A549 (cell line): ENCODE measurements at regions not wholly inside any gene's neighbourhood (a gene's known extent, or its start where the extent isn't known, plus 50 kb on each side); places are given as distances from the start of the nearest gene placed in this dataset.

Source experiments
- ATAC-seq, 2 experiments: fragments of 200-7000 bp in 1 of 2; fragments of >200 bp in 1 of 2; cut with Nextera tagmentation in 1 of 2; cut with Tn5 transposase in 1 of 2; 3 replicates each; pipeline versions ENCODE4 v1.8.0 to v1.9.1; 2018 to 2020; ENCODE audit warnings: mild to moderate bottlenecking in 1 of 2, moderate library complexity in 1 of 2
- CTCF ChIA-PET: fragments of 300-600 bp; sonication (Branson Sonifier 250); formaldehyde crosslinking; extraction: SDS; loops from one replicate; lab custom pipeline; 2021; ENCODE audit warnings: antibody characterized with exemption, inconsistent platforms; lab: Yijun Ruan, JAX
- POLR2A ChIA-PET: fragments of 350-600 bp; formaldehyde crosslinking; extraction: SDS; loops from one replicate; lab custom pipeline; 2021; ENCODE audit warnings: antibody characterized with exemption, inconsistent platforms; lab: Yijun Ruan, JAX
- DNase-seq, 2 experiments: peaks; one replicate each; pipeline versions ENCODE4 v3.0.0 to v3.0.0-alpha.2; 2011 to 2016; ENCODE audit warnings: low read depth in 1 of 2, low spot score in 1 of 2
- FAIRE-seq: peaks from 2 replicates; lab custom pipeline; 2011; peaks lifted over from hg19 to GRCh38; lab: Jason Lieb, UNC
- H3K27ac ChIP-seq, 2 experiments: fragments of >200 bp; sonication (Bioruptor Twin); formaldehyde crosslinking; 3 replicates each; pipeline ENCODE4 v1.5.1; 2016 to 2017
- H3K4me1 ChIP-seq: fragments of >200 bp; sonication (Bioruptor Twin); formaldehyde crosslinking; 3 replicates; pipeline ENCODE4 v1.6.1; 2016
- H3K4me2 ChIP-seq: fragments of >200 bp; sonication (Bioruptor Twin); formaldehyde crosslinking; 3 replicates; pipeline ENCODE4 v1.6.1; 2016
- H3K4me3 ChIP-seq: fragments of >200 bp; sonication (Bioruptor Twin); formaldehyde crosslinking; 3 replicates; pipeline ENCODE4 v1.5.1; 2016
- H3K9me3 ChIP-seq: fragments of >200 bp; sonication (Bioruptor Twin); formaldehyde crosslinking; 3 replicates; pipeline ENCODE4 v1.6.1; 2016
- BHLHE40 ChIP-seq: IDR thresholded peaks from 2 replicates; pipeline ENCODE4 v1.6.1; 2012; ENCODE audit warnings: low read depth, low read length, inconsistent platforms
- CBX2 ChIP-seq: fragments of 200-600 bp; sonication (generic); IDR thresholded peaks from 2 replicates; pipeline ENCODE4 v1.6.1; 2016; ENCODE audit warnings: low read depth, mild to moderate bottlenecking, borderline replicate concordance
- EHMT2 ChIP-seq: fragments of 200-600 bp; sonication (generic); IDR thresholded peaks from 2 replicates; pipeline ENCODE4 v1.6.1; 2016; ENCODE audit warnings: antibody characterized with exemption, low read depth, mild to moderate bottlenecking, moderate library complexity
- EP300 ChIP-seq, 2 experiments: fragments of >200 bp; sonication (Bioruptor Twin); formaldehyde crosslinking; IDR thresholded peaks; 2 replicates in 1 of 2; 3 replicates in 1 of 2; pipeline ENCODE4 v1.6.1; 2016 to 2017
- ESRRA ChIP-seq: fragments of 150-350 bp; IDR thresholded peaks from 2 replicates; pipeline ENCODE4 v1.6.1; 2014; ENCODE audit warnings: mild to moderate bottlenecking, low read length, borderline replicate concordance
- FOSB ChIP-seq: fragments of 250-450 bp; sonication (Bioruptor Pico); IDR thresholded peaks from 2 replicates; pipeline ENCODE4 v1.5.0; 2020; ENCODE audit warnings: mild to moderate bottlenecking, moderate library complexity
- FOSL2 ChIP-seq, 2 experiments: fragments of 450-650 bp in 1 of 2; fragments of >200 bp in 1 of 2; sonication (Bioruptor Twin) in 1 of 2; formaldehyde crosslinking; IDR thresholded peaks; 2 replicates each; pipeline versions ENCODE4 v1.5.0 to v1.6.1; 2016 to 2020; ENCODE audit warnings: mild to moderate bottlenecking in 1 of 2, moderate library complexity in 1 of 2
- HEYL ChIP-seq: fragments of 250-450 bp; sonication (Bioruptor Pico); IDR thresholded peaks from 2 replicates; pipeline ENCODE4 v1.8.0; 2021; ENCODE audit warnings: mild to moderate bottlenecking, moderate library complexity
- HOXB13 ChIP-seq: fragments of 250-450 bp; sonication (Bioruptor Pico); IDR thresholded peaks from 2 replicates; pipeline ENCODE4 v1.5.0; 2020; ENCODE audit warnings: low read depth, mild to moderate bottlenecking, moderate library complexity
- JUNB ChIP-seq: fragments of >200 bp; sonication (Bioruptor Twin); formaldehyde crosslinking; IDR thresholded peaks from 2 replicates; pipeline ENCODE4 v1.6.1; 2016
- MAFK ChIP-seq: fragments of 450-650 bp; IDR thresholded peaks from 2 replicates; pipeline ENCODE4 v1.6.1; 2014; ENCODE audit not compliant: partially characterized antibody
- NFE2L2 ChIP-seq: fragments of 150-350 bp; conservative IDR thresholded peaks from 2 replicates; pipeline ENCODE4 v1.6.1; 2014; ENCODE audit warnings: low read length
- NPAS2 ChIP-seq: fragments of 250-450 bp; sonication (Bioruptor Pico); IDR thresholded peaks from 2 replicates; pipeline ENCODE4 v1.8.0; 2022; ENCODE audit warnings: mild to moderate bottlenecking, moderate library complexity, borderline replicate concordance
- POLR2AphosphoS2 ChIP-seq: conservative IDR thresholded peaks from 2 replicates; pipeline ENCODE4 v1.6.1; 2012; ENCODE audit warnings: low read length, improper control_type of control experiment, inconsistent platforms
- RCOR1 ChIP-seq: fragments of 150-350 bp; IDR thresholded peaks from 2 replicates; pipeline ENCODE4 v1.6.1; 2014; ENCODE audit warnings: antibody characterized with exemption, low read length, low read depth
- SMC3 ChIP-seq: fragments of >200 bp; sonication (Bioruptor Twin); formaldehyde crosslinking; IDR thresholded peaks from 3 replicates; pipeline ENCODE4 v1.6.1; 2018; ENCODE audit warnings: inconsistent platforms
- WGBS: methylation state at CpG from one replicate; pipeline ENCODE4 v1.1.6; 2017; ENCODE audit errors: missing lambda C conversion rate; 5-methylcytosine and 5-hydroxymethylcytosine counted together
- TF ChIP-seq, protein P1 (sequence below): fragments of 200-600 bp; sonication (generic); IDR thresholded peaks from 2 replicates; pipeline ENCODE4 v1.6.1; 2016; ENCODE audit warnings: antibody characterized with exemption, mild to moderate bottlenecking, moderate library complexity
- TF ChIP-seq, protein P2 (sequence below): fragments of 250-450 bp; sonication (Bioruptor Pico); IDR thresholded peaks from 2 replicates; pipeline ENCODE4 v1.5.0; 2021; ENCODE audit warnings: mild to moderate bottlenecking, moderate library complexity, borderline replicate concordance
- TF ChIP-seq, protein P3 (sequence below): fragments of >200 bp; sonication (Bioruptor Twin); formaldehyde crosslinking; IDR thresholded peaks from 3 replicates; pipeline ENCODE4 v1.6.1; 2016
- TF ChIP-seq, protein P4 (sequence below): fragments of 150-350 bp; IDR thresholded peaks from 2 replicates; pipeline ENCODE4 v1.6.1; 2014; ENCODE audit warnings: low read depth, mild to moderate bottlenecking, low read length
- TF ChIP-seq, protein P5 (sequence below): fragments of >200 bp; sonication (Bioruptor Twin); formaldehyde crosslinking; IDR thresholded peaks from 2 replicates; pipeline ENCODE4 v1.6.1; 2016

DNA sequence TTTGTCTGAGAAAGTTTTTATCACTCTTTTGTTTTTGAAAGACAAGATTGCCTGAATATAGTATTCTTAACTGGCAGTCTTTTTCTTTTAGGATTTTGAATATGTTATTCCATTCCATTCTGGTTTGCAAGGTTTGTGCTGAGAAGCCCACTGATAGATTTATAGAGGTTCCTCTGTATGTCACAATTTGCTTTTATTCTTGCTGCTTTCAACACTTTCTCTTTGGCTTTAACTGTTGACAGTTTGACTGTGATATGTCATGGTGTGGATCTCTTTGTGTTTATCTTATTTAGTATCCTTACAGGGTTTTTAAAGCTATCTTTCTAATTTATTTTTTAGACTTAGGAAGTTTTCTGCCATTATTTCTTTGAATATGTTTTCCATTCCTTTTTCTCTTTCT is 331.2 kb upstream of the ATP11B start:
- no peak for ATAC-seq
- POLR2A ChIA-PET: no interaction called here
- no peak for FAIRE-seq
- no peak overlapping the region for H3K27ac ChIP-seq
- TF ChIP-seq, protein P1, sequence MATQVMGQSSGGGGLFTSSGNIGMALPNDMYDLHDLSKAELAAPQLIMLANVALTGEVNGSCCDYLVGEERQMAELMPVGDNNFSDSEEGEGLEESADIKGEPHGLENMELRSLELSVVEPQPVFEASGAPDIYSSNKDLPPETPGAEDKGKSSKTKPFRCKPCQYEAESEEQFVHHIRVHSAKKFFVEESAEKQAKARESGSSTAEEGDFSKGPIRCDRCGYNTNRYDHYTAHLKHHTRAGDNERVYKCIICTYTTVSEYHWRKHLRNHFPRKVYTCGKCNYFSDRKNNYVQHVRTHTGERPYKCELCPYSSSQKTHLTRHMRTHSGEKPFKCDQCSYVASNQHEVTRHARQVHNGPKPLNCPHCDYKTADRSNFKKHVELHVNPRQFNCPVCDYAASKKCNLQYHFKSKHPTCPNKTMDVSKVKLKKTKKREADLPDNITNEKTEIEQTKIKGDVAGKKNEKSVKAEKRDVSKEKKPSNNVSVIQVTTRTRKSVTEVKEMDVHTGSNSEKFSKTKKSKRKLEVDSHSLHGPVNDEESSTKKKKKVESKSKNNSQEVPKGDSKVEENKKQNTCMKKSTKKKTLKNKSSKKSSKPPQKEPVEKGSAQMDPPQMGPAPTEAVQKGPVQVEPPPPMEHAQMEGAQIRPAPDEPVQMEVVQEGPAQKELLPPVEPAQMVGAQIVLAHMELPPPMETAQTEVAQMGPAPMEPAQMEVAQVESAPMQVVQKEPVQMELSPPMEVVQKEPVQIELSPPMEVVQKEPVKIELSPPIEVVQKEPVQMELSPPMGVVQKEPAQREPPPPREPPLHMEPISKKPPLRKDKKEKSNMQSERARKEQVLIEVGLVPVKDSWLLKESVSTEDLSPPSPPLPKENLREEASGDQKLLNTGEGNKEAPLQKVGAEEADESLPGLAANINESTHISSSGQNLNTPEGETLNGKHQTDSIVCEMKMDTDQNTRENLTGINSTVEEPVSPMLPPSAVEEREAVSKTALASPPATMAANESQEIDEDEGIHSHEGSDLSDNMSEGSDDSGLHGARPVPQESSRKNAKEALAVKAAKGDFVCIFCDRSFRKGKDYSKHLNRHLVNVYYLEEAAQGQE: no peak
- TF ChIP-seq NPAS2 (no peak), BHLHE40 (no peak), RCOR1 (no peak), MAFK (no peak), EP300 (IDR thresholded peaks at IDR 0.05) (no peak), FOSB (CRISPR knock-in tag) (no peak), FOSL2 (IDR thresholded peaks at IDR 0.05) (no peak), FOSL2 (CRISPR knock-in tag; IDR thresholded peaks at IDR 0.05) (no peak), SMC3 (no peak), HOXB13 (CRISPR knock-in tag) (no peak), CBX2 (no peak), HEYL (CRISPR knock-in tag) (no peak), EHMT2 (no peak), JUNB (no peak), ESRRA (no peak)
- TF ChIP-seq, protein P2, sequence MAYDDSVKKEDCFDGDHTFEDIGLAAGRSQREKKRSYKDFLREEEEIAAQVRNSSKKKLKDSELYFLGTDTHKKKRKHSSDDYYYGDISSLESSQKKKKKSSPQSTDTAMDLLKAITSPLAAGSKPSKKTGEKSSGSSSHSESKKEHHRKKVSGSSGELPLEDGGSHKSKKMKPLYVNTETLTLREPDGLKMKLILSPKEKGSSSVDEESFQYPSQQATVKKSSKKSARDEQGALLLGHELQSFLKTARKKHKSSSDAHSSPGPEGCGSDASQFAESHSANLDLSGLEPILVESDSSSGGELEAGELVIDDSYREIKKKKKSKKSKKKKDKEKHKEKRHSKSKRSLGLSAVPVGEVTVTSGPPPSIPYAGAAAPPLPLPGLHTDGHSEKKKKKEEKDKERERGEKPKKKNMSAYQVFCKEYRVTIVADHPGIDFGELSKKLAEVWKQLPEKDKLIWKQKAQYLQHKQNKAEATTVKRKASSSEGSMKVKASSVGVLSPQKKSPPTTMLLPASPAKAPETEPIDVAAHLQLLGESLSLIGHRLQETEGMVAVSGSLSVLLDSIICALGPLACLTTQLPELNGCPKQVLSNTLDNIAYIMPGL: no peak
- TF ChIP-seq, protein P3, sequence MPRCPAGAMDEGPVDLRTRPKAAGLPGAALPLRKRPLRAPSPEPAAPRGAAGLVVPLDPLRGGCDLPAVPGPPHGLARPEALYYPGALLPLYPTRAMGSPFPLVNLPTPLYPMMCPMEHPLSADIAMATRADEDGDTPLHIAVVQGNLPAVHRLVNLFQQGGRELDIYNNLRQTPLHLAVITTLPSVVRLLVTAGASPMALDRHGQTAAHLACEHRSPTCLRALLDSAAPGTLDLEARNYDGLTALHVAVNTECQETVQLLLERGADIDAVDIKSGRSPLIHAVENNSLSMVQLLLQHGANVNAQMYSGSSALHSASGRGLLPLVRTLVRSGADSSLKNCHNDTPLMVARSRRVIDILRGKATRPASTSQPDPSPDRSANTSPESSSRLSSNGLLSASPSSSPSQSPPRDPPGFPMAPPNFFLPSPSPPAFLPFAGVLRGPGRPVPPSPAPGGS: no peak
- TF ChIP-seq, protein P4, sequence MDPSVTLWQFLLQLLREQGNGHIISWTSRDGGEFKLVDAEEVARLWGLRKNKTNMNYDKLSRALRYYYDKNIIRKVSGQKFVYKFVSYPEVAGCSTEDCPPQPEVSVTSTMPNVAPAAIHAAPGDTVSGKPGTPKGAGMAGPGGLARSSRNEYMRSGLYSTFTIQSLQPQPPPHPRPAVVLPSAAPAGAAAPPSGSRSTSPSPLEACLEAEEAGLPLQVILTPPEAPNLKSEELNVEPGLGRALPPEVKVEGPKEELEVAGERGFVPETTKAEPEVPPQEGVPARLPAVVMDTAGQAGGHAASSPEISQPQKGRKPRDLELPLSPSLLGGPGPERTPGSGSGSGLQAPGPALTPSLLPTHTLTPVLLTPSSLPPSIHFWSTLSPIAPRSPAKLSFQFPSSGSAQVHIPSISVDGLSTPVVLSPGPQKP: no peak
- TF ChIP-seq, all 56 proteins: peak for 0
- Histone ChIP-seq H3K4me2 (no peak overlapping the region), H3K4me1 (no peaks in the 10 kb centered on the region), H3K4me3 (no peak overlapping the region), H3K9me3 (no peaks in the 10 kb centered on the region)
- CTCF ChIA-PET: no interaction called here
- no peak for DNase-seq

DNA sequence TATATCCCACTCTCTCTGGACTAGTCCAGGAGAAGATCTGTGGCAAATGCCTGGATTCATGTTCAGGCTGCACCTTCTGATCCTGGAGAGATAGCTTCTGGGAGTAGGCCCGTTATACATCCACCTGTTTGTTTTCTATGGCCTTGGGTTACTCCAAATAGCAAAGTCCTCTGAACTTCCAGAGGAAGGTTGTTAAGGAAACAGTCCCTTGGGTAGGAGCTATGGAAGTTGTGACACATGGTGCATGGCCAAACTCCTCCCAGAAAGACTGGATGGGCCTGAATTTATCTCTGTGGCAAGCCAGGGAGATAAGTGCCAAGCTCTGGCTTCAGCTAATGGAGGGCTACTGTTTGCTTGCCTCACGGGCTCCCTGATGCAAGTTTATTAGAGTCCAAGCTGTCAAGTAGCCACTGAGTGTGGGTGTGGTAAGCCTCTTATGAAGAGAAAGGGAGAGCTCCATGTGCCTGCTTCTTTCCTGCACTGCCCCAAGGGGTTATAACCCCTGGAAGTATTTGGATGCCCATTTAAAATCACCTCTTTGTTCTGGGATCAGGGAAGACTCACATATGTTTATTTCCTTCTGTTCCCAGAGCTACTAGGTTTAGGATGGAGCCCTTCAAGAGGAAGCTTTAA is 328.7 kb upstream of the ATP11B start:
- no peak for ATAC-seq
- no peak for FAIRE-seq
- Histone ChIP-seq H3K4me3 (no peak overlapping the region), H3K4me1 (no peaks in the 10 kb centered on the region), H3K27ac (no peak overlapping the region), H3K4me2 (no peak overlapping the region), H3K9me3 (no peaks in the 10 kb centered on the region)
- DNase-seq: no peak
- ChIA-PET POLR2A (no interaction called here), CTCF (no interaction called here)
- TF ChIP-seq POLR2AphosphoS2: no peak
- no peak for TF ChIP-seq FOSL2 (IDR thresholded peaks at IDR 0.05)
- no peak for TF ChIP-seq FOSL2 (CRISPR knock-in tag; IDR thresholded peaks at IDR 0.05)
- TF ChIP-seq, protein P5, sequence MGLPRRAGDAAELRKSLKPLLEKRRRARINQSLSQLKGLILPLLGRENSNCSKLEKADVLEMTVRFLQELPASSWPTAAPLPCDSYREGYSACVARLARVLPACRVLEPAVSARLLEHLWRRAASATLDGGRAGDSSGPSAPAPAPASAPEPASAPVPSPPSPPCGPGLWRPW: no peak
- TF ChIP-seq NFE2L2: no peak
- 8% methylated on average over 2 of the region's 2 CpGs for WGBS
